DMS79 treated with DMSO at 0.1 percent for 48 hours (cell line): ENCODE measurements at regions not wholly inside any gene's neighbourhood (a gene's known extent, or its start where the extent isn't known, plus 50 kb on each side); places are given as distances from the start of the nearest gene placed in this dataset.
"Not testable (repeated sequence)": the region's sequence is repeated elsewhere in the genome, so short reads cannot be mapped to it uniquely, and the experiment has no call there.

ENCODE experiments used
- DNase-seq: peaks from one replicate; lab custom pipeline; 2025; lab: John Stamatoyannopoulos, UW

GRCh38 chr3:162987085-162987794 lies 1490.6 kb downstream of the OTOL1 start:
- DNase-seq = not testable (repeated sequence)

DNA sequence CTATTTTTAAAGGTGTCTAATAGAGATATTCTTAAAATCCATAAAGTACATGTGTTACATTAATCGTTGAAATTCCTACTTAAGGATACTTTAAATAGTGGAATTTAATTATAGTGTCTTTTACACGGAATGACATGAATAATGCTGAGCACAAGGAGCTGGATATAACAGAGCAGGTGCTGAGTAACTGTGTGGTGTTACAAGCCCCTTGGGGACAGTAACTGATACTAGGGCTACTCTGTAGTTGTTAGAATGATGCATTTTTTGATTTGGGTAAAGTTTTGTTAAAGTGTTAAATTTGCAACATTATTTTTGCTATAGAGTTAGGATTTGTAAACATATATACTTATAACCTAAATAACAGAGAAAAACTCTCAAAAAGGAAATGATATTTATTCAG lies 1496.1 kb downstream of the OTOL1 start:
- DNase-seq = no peak

- no peak for DNase-seq
These were observed 1497.6 kb downstream of the OTOL1 start for GRCh38 chr3:162994165-162994564.

DNA sequence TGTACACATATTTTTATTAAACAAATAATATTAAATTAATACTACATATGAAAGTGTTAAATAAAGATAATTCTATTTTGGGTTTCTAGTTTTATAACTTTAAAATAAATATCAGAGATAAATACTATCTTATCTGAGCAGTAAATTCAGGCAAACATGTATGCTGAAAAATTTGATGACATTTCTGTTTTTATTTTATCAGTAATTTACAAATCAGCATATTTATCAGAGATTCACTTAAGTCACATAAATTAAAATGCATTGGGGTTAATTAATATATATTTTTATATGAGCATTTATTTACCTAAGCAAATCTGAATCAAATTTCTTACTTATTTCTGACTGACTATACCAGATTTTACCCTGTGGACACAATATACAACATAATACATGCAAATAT lies 1499.8 kb downstream of the OTOL1 start:
- no peak for DNase-seq

DNA sequence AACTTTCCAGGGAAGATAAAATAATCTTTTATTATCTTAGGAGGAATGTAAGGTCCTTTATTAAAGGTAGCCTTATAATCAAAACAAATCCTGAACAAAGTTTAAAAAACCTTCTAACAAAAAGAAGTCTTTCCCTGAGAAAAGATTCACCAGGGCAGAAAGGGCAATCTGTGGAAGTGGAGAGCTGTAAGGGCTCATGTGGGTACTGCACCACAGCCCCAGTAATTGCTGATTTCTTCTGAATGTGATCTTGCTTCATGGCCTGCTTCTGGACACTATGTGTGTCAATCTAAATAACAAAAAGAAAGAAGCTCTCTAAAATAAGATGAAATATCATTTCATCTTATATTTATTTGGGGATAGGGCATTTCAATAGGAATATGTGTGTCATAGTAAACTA lies 1501.6 kb downstream of the OTOL1 start:
- DNase-seq = no peak

DNA sequence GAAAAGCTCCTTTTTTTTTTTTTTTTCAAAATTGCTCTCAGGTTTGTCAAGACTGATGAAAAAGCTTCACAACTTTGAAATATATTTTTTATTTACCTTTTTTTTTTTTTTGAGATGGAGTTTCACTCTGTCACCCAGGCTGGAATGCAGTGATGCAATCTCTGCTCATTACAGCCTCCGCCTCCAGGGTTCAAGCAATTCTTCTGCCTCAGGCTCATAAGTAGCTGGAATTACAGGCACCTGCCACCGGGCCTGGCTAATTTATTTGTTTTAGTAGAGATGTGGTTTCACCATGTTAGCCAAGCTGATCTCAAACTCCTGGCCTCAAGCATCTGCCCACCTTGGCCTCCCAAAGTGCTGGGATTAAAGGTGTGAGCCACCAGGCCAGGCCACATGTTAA lies 1515.0 kb downstream of the OTOL1 start:
- no peak for DNase-seq

DNA sequence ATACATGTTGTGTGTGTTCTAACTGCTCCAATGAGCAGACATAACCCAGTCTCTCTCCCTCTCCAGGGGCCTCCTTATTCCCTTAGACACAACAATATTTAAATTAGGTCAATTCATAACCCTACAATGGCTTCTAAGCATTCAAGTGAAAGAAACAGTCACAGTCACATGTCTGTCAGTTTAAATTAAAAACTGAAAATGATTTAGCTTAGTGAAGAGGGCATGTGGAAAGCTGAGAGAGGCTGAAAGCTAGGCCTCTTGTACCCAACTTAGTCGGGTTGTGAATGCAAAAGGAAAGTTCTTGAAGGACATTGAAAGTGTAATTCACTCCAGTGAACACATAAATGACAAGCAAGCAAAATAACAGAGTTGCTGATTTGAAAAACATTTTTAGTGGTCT lies 1519.6 kb downstream of the OTOL1 start:
- no peak for DNase-seq

- no peak for DNase-seq
These were observed 1521.5 kb downstream of the OTOL1 start for GRCh38 chr3:163018067-163018466.

DNA sequence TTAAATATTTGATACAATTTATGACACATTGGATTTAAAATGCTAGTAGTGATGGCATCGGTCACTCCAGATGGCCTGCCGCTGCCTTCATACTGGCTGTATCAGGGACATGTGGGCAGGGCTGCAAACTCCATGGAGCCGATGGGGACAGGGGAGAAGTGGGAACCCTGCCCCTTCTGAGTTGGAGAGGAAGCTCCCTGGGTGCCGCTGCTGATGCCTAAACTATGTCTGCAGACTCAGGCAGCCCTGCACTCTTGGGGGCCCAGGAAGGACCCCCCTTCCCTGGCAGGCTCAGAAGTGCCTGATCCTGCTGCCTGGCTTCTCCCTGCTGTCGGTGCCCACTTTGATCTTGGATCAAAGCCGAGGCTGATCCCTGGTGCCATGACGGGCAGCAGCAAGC lies 1522.1 kb downstream of the OTOL1 start:
- DNase-seq = no peak

- DNase-seq = no peak
These were observed 1522.7 kb downstream of the OTOL1 start for GRCh38 chr3:163019260-163019659.

GRCh38 chr3:163033652-163034051 lies 1537.0 kb downstream of the OTOL1 start:
- no peak for DNase-seq

GRCh38 chr3:163039636-163040035 lies 1543.0 kb downstream of the OTOL1 start:
- no peak for DNase-seq

GRCh38 chr3:163043074-163043473 lies 1546.5 kb downstream of the OTOL1 start:
- DNase-seq = no peak

DNA sequence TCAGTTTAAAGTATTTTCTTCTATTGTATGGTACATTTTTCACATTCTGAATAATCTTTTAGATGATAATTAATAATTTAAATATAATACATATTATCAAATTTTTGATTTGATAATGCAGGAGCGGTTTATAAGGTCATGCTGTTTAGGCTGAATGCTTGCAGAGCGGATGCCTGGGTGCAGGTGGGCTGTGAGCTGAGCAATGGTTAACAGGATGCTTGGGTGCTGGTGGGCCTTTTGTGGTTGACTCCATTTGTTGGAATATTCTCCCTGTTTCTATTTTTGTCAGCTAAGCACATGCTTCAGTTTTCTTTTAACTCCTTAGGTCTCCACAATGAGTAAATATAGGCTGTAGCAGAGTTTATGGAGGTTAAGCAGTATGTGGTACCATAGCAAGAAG lies 1549.3 kb downstream of the OTOL1 start:
- DNase-seq = no peak

DNA sequence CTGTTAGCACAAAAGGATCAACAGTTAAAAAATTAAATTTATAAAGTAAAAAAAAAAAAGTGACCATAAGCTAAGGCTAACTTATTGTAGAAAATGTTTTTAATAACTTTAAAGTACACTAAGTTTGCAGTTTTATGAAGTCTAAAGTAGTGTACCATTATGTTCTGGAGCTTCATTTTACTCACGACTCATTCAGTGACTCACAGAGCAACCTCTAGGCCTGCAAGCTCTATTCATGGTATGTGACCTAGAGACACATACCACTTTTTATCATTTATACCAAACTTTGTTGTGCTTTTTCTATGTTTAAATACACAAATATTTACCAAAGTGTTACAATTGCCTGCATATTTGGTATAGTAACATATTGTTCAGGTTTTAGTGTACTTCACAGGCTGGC lies 1552.3 kb downstream of the OTOL1 start:
- DNase-seq = no peak

DNA sequence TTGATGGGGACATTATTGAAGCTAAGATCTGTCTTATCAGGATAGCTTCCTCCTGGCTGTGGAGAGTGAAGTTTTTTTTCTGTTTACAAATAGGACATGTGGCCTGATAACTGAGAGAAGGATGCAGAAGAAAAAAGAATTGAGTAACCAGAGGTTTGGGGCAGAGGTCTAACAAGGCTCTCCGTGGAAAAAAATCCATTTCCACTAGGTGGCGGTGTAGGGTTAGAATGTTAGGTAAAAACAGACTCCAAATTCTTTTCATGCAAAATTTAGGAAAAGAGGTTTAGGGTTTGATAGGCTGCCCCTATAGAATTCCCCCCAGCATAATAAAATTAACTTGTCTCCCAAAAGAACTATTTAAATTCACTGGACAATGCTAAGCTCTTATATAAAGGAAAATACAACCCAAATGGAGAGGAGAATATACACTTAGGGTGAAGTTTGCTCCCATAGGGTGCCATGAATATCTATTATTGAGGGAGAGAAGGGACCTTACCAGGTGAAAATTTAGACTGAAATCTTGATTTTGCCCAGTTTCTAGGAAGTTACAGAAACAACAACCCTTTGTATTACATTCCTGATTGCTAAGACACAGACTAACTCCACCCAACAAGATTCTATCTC lies 1560.4 kb downstream of the OTOL1 start:
- no peak for DNase-seq

GRCh38 chr3:163058031-163058854 lies 1561.6 kb downstream of the OTOL1 start:
- no peak for DNase-seq

- DNase-seq = no peak
These were observed 1575.1 kb downstream of the OTOL1 start for GRCh38 chr3:163071713-163072112.
